Tibial nerve (tissue), 4 donors: ENCODE measurements at regions not wholly inside any gene's neighbourhood (a gene's known extent, or its start where the extent isn't known, plus 50 kb on each side); places are given as distances from the start of the nearest gene placed in this dataset.

ENCODE experiments used
- EP300 ChIP-seq, 2 donors: sonication (generic); formaldehyde crosslinking; IDR thresholded peaks; one replicate each; pipeline ENCODE4 v1.6.1; 2017; ENCODE audit warnings: antibody characterized with exemption in 2 of 2, mild to moderate bottlenecking in 1 of 2
- POLR2A ChIP-seq, 2 donors: fragments of 450-650 bp; IDR thresholded peaks; one replicate each; pipeline ENCODE4 v1.6.1; 2017; ENCODE audit warnings: antibody characterized with exemption in 2 of 2, mild to moderate bottlenecking in 2 of 2, moderate library complexity in 2 of 2
- TF ChIP-seq, protein P1 (sequence below), 5 experiments: fragments of 200-600 bp in 3 of 5; fragments of 450-650 bp in 2 of 5; sonication (generic) in 3 of 5; IDR thresholded peaks; one replicate each; pipeline ENCODE4 v1.5.1; 2016 to 2019; ENCODE audit warnings: antibody characterized with exemption in 5 of 5, mild to moderate bottlenecking in 3 of 5, moderate library complexity in 2 of 5

DNA sequence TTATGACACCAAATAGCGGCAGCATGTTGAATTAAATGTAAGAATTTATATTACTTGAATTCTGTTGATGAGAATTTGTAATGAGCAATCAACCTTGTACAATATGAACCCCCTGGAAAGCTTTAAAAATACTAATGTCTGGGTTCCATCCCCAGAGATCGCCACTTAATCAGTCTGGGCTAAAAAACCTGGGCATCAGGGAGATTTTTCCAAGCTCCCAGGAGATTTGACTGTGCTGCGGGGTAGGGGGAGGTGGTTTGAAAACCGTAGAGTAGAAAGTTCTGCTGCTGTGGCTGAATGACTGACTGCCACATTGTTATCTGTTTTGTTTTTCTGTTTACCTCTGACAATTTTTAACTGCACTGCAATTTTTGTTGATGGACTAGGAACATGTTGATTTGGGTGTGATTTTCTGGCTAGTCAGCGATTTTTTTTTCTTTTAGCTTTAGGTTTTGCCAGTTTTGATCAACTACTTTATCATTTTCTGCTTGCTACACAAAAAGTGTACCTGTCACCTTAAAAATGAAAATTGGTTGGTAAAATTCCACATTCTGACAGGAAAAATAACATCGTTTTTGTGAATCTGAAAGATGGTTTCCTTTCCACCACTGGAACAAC lies 79.3 kb downstream of the PCTP start:
- TF ChIP-seq EP300 (IDR thresholded peaks at IDR 0.05), result no peak
- TF ChIP-seq, protein P1, sequence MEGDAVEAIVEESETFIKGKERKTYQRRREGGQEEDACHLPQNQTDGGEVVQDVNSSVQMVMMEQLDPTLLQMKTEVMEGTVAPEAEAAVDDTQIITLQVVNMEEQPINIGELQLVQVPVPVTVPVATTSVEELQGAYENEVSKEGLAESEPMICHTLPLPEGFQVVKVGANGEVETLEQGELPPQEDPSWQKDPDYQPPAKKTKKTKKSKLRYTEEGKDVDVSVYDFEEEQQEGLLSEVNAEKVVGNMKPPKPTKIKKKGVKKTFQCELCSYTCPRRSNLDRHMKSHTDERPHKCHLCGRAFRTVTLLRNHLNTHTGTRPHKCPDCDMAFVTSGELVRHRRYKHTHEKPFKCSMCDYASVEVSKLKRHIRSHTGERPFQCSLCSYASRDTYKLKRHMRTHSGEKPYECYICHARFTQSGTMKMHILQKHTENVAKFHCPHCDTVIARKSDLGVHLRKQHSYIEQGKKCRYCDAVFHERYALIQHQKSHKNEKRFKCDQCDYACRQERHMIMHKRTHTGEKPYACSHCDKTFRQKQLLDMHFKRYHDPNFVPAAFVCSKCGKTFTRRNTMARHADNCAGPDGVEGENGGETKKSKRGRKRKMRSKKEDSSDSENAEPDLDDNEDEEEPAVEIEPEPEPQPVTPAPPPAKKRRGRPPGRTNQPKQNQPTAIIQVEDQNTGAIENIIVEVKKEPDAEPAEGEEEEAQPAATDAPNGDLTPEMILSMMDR (IDR thresholded peaks at IDR 0.05), result no peak
- TF ChIP-seq POLR2A (IDR thresholded peaks at IDR 0.05), result no peak
